ENCODE measurements at regions not wholly inside any gene's neighbourhood (a gene's known extent, or its start where the extent isn't known, plus 50 kb on each side); places are given as distances from the start of the nearest gene placed in this dataset.
"Not testable (repeated sequence)": the region's sequence is repeated elsewhere in the genome, so short reads cannot be mapped to it uniquely, and the experiment has no call there.

- DNase-seq: no peak
Observed at GRCh38 chr3:8020047-8020841, 481.4 kb upstream of the LMCD1 start.

GRCh38 chr3:8027954-8028353 is 473.7 kb upstream of the LMCD1 start:
- DNase-seq: no peak

- no peak for DNase-seq
Observed at GRCh38 chr3:8050283-8050682, 451.3 kb upstream of the LMCD1 start.

- no peak for DNase-seq
Observed at GRCh38 chr3:8052659-8053058, 449.0 kb upstream of the LMCD1 start.

- DNase-seq: not testable (repeated sequence)
Observed at GRCh38 chr3:8068135-8068534, 433.5 kb upstream of the LMCD1 start.

GRCh38 chr3:8069471-8069870 is 432.2 kb upstream of the LMCD1 start:
- DNase-seq: no peak

GRCh38 chr3:8070011-8070410 is 431.6 kb upstream of the LMCD1 start:
- no peak for DNase-seq

- DNase-seq: not testable (repeated sequence)
Observed at GRCh38 chr3:8074740-8075139, 426.9 kb upstream of the LMCD1 start.

GRCh38 chr3:8077126-8077525 is 424.5 kb upstream of the LMCD1 start:
- no peak for DNase-seq

- DNase-seq: no peak
Observed at GRCh38 chr3:8080464-8080863, 421.2 kb upstream of the LMCD1 start.

GRCh38 chr3:8085498-8085897 is 416.1 kb upstream of the LMCD1 start:
- DNase-seq: no peak

- DNase-seq: no peak
Observed at GRCh38 chr3:8087951-8088350, 413.7 kb upstream of the LMCD1 start.

- no peak for DNase-seq
Observed at GRCh38 chr3:8094415-8094814, 407.2 kb upstream of the LMCD1 start.

GRCh38 chr3:8095724-8096123 is 405.9 kb upstream of the LMCD1 start:
- DNase-seq: no peak

- DNase-seq: no peak
Observed at GRCh38 chr3:8097690-8098089, 403.9 kb upstream of the LMCD1 start.

GRCh38 chr3:8103954-8104353 is 397.7 kb upstream of the LMCD1 start:
- no peak for DNase-seq

GRCh38 chr3:8106921-8107320 is 394.7 kb upstream of the LMCD1 start:
- DNase-seq: no peak

GRCh38 chr3:8110966-8111798 is 390.4 kb upstream of the LMCD1 start:
- DNase-seq: peak; percentile 55

- DNase-seq: no peak
Observed at GRCh38 chr3:8112587-8112986, 389.0 kb upstream of the LMCD1 start.

GRCh38 chr3:8113626-8114025 is 388.0 kb upstream of the LMCD1 start:
- DNase-seq: no peak

GRCh38 chr3:8128686-8129085 is 372.9 kb upstream of the LMCD1 start:
- no peak for DNase-seq

- no peak for DNase-seq
Observed at GRCh38 chr3:8136553-8136952, 365.1 kb upstream of the LMCD1 start.

- DNase-seq: no peak
Observed at GRCh38 chr3:8143186-8143585, 358.4 kb upstream of the LMCD1 start.

GRCh38 chr3:8145661-8146060 is 356.0 kb upstream of the LMCD1 start:
- DNase-seq: no peak

Measured in CD4-positive, alpha-beta T cell treated with Interleukin-21 for 1 hour (primary cell).